IMR-90 (cell line): ENCODE measurements at regions not wholly inside any gene's neighbourhood (a gene's known extent, or its start where the extent isn't known, plus 50 kb on each side); places are given as distances from the start of the nearest gene placed in this dataset.

Experiments
- ATAC-seq: fragments of 200-7000 bp; cut with Tn5 transposase; 2 replicates; pipeline ENCODE4 v1.9.1; 2020; ENCODE audit warnings: low read depth, mild to moderate bottlenecking, moderate library complexity
- BruUV-seq: library from RNA; stranded (reverse); fragments of 400-500 nt; replicated peaks from 2 replicates; lab custom pipeline; 2021; lab: Mats Ljungman, UMichigan
- CTCF ChIA-PET: fragments of 300-600 bp; formaldehyde crosslinking; extraction: SDS; loops from one replicate; lab custom pipeline; 2021; ENCODE audit warnings: antibody characterized with exemption; lab: Yijun Ruan, JAX
- POLR2A ChIA-PET: fragments of 300-600 bp; sonication (Branson Sonifier 250); formaldehyde crosslinking; loops from one replicate; lab custom pipeline; 2022; ENCODE audit warnings: antibody characterized with exemption; ENCODE audit not compliant: unreplicated experiment; lab: Charles Lee
- DNase-seq: peaks from one replicate; pipeline ENCODE4 v3.0.0; 2013
- H2AFZ ChIP-seq: replicated peaks from 2 replicates; pipeline ENCODE3; 2013; ENCODE audit warnings: low read length, mild to moderate bottlenecking; ENCODE audit not compliant: poor library complexity
- H2AK5ac ChIP-seq: 2 replicates; pipeline ENCODE4 v1.6.1; 2013; ENCODE audit warnings: low read depth, low read length, inconsistent platforms
- H2AK9ac ChIP-seq: replicated peaks from 2 replicates; pipeline ENCODE3; 2013; ENCODE audit warnings: mild to moderate bottlenecking, low read depth, low read length, moderate library complexity; ENCODE audit not compliant: poor library complexity
- H2BK120ac ChIP-seq: 2 replicates; pipeline ENCODE4 v1.6.1; 2013; ENCODE audit warnings: low read depth, low read length, inconsistent platforms
- H2BK15ac ChIP-seq: 3 replicates; pipeline ENCODE4 v1.6.1; 2013; ENCODE audit warnings: low read depth, low read length, inconsistent platforms
- H2BK20ac ChIP-seq: 2 replicates; pipeline ENCODE4 v1.6.1; 2013; ENCODE audit warnings: low read depth, mild to moderate bottlenecking, inconsistent platforms, low read length, moderate library complexity
- H2BK5ac ChIP-seq: 2 replicates; pipeline ENCODE4 v1.6.1; 2013; ENCODE audit warnings: mild to moderate bottlenecking, low read depth, low read length, inconsistent platforms; ENCODE audit not compliant: poor library complexity, severe bottlenecking
- H3K14ac ChIP-seq: replicated peaks from 2 replicates; pipeline ENCODE4 v1.6.1; 2013; ENCODE audit warnings: low read depth, low read length, inconsistent platforms
- H3K18ac ChIP-seq: 2 replicates; pipeline ENCODE4 v1.6.1; 2013; ENCODE audit warnings: low read depth, low read length, control low read depth
- H3K23ac ChIP-seq: 2 replicates; pipeline ENCODE4 v1.6.1; 2013; ENCODE audit warnings: low read depth, low read length, inconsistent platforms
- H3K27ac ChIP-seq: 2 replicates; pipeline ENCODE4 v1.5.1; 2013; ENCODE audit warnings: mild to moderate bottlenecking, control low read depth, low read length; ENCODE audit not compliant: insufficient read depth
- H3K27me3 ChIP-seq: 2 replicates; pipeline ENCODE4 v1.6.1; 2013; ENCODE audit warnings: low read length; ENCODE audit not compliant: control insufficient read depth, insufficient read depth
- H3K36me3 ChIP-seq: 2 replicates; pipeline ENCODE4 v1.6.1; 2013; ENCODE audit warnings: low read length, mixed read lengths; ENCODE audit not compliant: control insufficient read depth, insufficient read depth
- H3K4ac ChIP-seq: 2 replicates; pipeline ENCODE4 v1.6.1; 2013; ENCODE audit warnings: low read depth, low read length, inconsistent platforms
- H3K4me1 ChIP-seq: 2 replicates; pipeline ENCODE4 v1.6.1; 2013; ENCODE audit warnings: low read length, mixed read lengths; ENCODE audit not compliant: control insufficient read depth, insufficient read depth
- H3K4me2 ChIP-seq: 2 replicates; pipeline ENCODE4 v1.6.1; 2013; ENCODE audit warnings: low read depth, mild to moderate bottlenecking, control low read depth, low read length, moderate library complexity
- H3K4me3 ChIP-seq: 2 replicates; pipeline ENCODE4 v1.5.1; 2013; ENCODE audit warnings: low read depth, mild to moderate bottlenecking, control low read depth, low read length, moderate library complexity; ENCODE audit not compliant: insufficient read depth
- H3K56ac ChIP-seq: 2 replicates; pipeline ENCODE4 v1.6.1; 2013; ENCODE audit warnings: low read length, inconsistent platforms; ENCODE audit not compliant: insufficient read depth; ENCODE audit errors: extremely low read depth
- H3K79me1 ChIP-seq, 2 experiments: 2 replicates each; pipeline ENCODE4 v1.6.1; 2013; ENCODE audit warnings: low read length in 2 of 2, inconsistent platforms in 1 of 2, low read depth in 1 of 2
- H3K9ac ChIP-seq: 2 replicates; pipeline ENCODE4 v1.6.1; 2013; ENCODE audit warnings: low read depth, low read length, control low read depth
- H3K9me1 ChIP-seq: 2 replicates; pipeline ENCODE4 v1.6.1; 2013; ENCODE audit warnings: low read length, inconsistent platforms; ENCODE audit not compliant: insufficient read depth
- H3K9me3 ChIP-seq: 2 replicates; pipeline ENCODE4 v1.6.1; 2013; ENCODE audit warnings: low read length; ENCODE audit not compliant: control insufficient read depth, insufficient read depth
- H4K20me1 ChIP-seq: 2 replicates; pipeline ENCODE4 v1.6.1; 2013; ENCODE audit warnings: low read length, inconsistent platforms; ENCODE audit not compliant: insufficient read depth
- H4K5ac ChIP-seq: 2 replicates; pipeline ENCODE4 v1.6.1; 2013; ENCODE audit warnings: mild to moderate bottlenecking, low read depth, low read length, control low read depth
- H4K8ac ChIP-seq, 2 experiments: 2 replicates each; pipeline ENCODE4 v1.6.1; 2013; ENCODE audit warnings: low read depth in 2 of 2, low read length in 2 of 2, control low read depth in 1 of 2, inconsistent platforms in 1 of 2
- H4K91ac ChIP-seq: 2 replicates; pipeline ENCODE4 v1.6.1; 2013; ENCODE audit warnings: low read depth, low read length, inconsistent platforms; ENCODE audit not compliant: insufficient read depth
- FOS ChIP-seq: fragments of 150-350 bp; IDR thresholded peaks from 2 replicates; pipeline ENCODE4 v1.6.1; 2016; ENCODE audit warnings: low read depth, low read length
- POLR2A ChIP-seq: IDR thresholded peaks from 2 replicates; pipeline ENCODE4 v1.6.1; 2012; ENCODE audit warnings: mild to moderate bottlenecking, low read depth, low read length
- RAD21 ChIP-seq: IDR thresholded peaks from 2 replicates; pipeline ENCODE4 v1.6.1; 2012; ENCODE audit warnings: low read length, improper control_type of control experiment
- SMC3 ChIP-seq: fragments of 150-350 bp; IDR thresholded peaks from 2 replicates; pipeline ENCODE4 v1.6.1; 2016; ENCODE audit warnings: low read depth, mild to moderate bottlenecking, antibody characterized with exemption, low read length, moderate library complexity
- WGBS, 2 experiments: methylation state at CpG; one replicate each; pipeline versions ENCODE4 v1.1.5 to v1.1.7; 2013; ENCODE audit warnings: missing lambda C conversion rate in 2 of 2; ENCODE audit not compliant: insufficient read length in 1 of 2; ENCODE audit errors: extremely low coverage in 2 of 2; 5-methylcytosine and 5-hydroxymethylcytosine counted together
- dilution Hi-C: fragments of 300-500 bp; cut with HindIII; formaldehyde crosslinking; loops from one replicate; pipeline ENCODE4 v1.14.3; 2018; ENCODE audit warnings: low sequenced_read_pairs; ENCODE audit not compliant: unreplicated experiment
- in situ Hi-C: fragments of 300-500 bp; cut with MboI; formaldehyde crosslinking; loops from 3 replicates; pipeline ENCODE4 v1.14.3; 2019; ENCODE audit warnings: low sequenced_read_pairs, inconsistent platforms, mixed read lengths
- intact Hi-C: fragments of 100-400 bp; cut with micrococcal nuclease; formaldehyde crosslinking; loops from 2 replicates; pipeline ENCODE4 v1.10.0; 2022

DNA sequence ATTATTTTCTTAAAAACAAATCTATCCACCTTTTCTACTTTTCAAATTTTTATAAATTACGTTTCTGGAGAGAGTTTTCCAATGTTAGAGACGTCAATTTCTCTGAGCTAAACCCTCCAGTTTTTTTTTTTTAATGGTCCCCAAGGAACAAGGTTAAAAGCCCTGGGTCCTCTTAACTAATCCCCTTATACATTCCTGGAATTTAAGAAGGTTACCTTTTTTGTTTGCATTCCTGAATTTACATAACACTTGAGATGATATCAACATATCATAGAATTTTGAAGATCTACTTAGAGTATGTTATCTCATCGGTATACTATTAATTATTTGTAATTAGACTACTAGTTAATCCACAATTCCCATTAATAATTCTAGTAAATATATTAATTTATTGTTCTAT, 662.2 kb upstream of the LRFN5 start:
- BruUV-seq, result no TSS peak

More for the DNA sequence above, 662.2 kb upstream of the LRFN5 start:
- intact Hi-C loops, result no loop called here
- dilution Hi-C loops, result no loop called here
- no peak overlapping the region for H2BK120ac ChIP-seq
- H3K4me1 ChIP-seq, result no peaks in the 10 kb centered on the region
- 100% methylated on average over 1 of the region's 3 CpGs; no CpG with 5 or more reads in 1 of the 2 experiments for WGBS, 2 experiments
- H4K91ac ChIP-seq, result no peak overlapping the region
- no peaks in the 10 kb centered on the region for H3K9me1 ChIP-seq
- no peak overlapping the region for H3K4me3 ChIP-seq
- no peak overlapping the region for H2AK9ac ChIP-seq
- no peaks in the 10 kb centered on the region for H4K20me1 ChIP-seq
- H3K14ac ChIP-seq, result no peak overlapping the region
- no peak overlapping the region for H4K8ac ChIP-seq
- POLR2A ChIA-PET, result no interaction called here
- CTCF ChIA-PET, result no interaction called here
- no peak overlapping the region for H2AFZ ChIP-seq
- no peaks in the 10 kb centered on the region; the same call in 1 of the 2 replicates for H3K9me3 ChIP-seq
- H3K36me3 ChIP-seq, result no peaks in the 10 kb centered on the region
- H4K5ac ChIP-seq, result no peak overlapping the region
- no peak overlapping the region for H3K9ac ChIP-seq
- H2BK5ac ChIP-seq, result no peak overlapping the region
- in situ Hi-C loops, result no loop called here
- H3K4me2 ChIP-seq, result no peak overlapping the region
- H3K23ac ChIP-seq, result no peak overlapping the region
- no peak overlapping the region for H3K4ac ChIP-seq
- no peak overlapping the region for H3K18ac ChIP-seq
- H2AK5ac ChIP-seq, result no peak overlapping the region
- no peak overlapping the region for H2BK15ac ChIP-seq
- H2BK20ac ChIP-seq, result no peak overlapping the region
- ATAC-seq (no peak), DNase-seq (no peak)
- H3K27me3 ChIP-seq, result no peaks in the 10 kb centered on the region
- no peak overlapping the region for H3K56ac ChIP-seq
- TF ChIP-seq RAD21 (no peak), FOS (no peak), POLR2A (no peak), SMC3 (no peak)
- H3K27ac ChIP-seq, result no peak overlapping the region
- H3K79me1 ChIP-seq, result no peaks in the 10 kb centered on the region
